Peyer's patch (tissue), 4 donors: ENCODE measurements at regions not wholly inside any gene's neighbourhood (a gene's known extent, or its start where the extent isn't known, plus 50 kb on each side); places are given as distances from the start of the nearest gene placed in this dataset.

Experiments
- DNase-seq, 3 donors: peaks; one replicate each; pipeline ENCODE4 v3.0.0-alpha.2; 2017 to 2019
- H3K27ac ChIP-seq, 4 donors: fragments of 200-600 bp; sonication (generic); one replicate each; pipeline ENCODE4 v1.5.1; 2016 to 2019
- H3K27me3 ChIP-seq, 2 donors: fragments of 200-600 bp; sonication (generic); one replicate each; pipeline ENCODE4 v1.5.1; 2019
- H3K36me3 ChIP-seq, 3 donors: fragments of 200-600 bp; sonication (generic); one replicate each; pipeline ENCODE4 v1.5.1; 2016 to 2019
- H3K4me1 ChIP-seq, 4 donors: fragments of 200-600 bp; sonication (generic); one replicate each; pipeline ENCODE4 v1.5.1; 2016 to 2019
- H3K4me3 ChIP-seq, 4 donors: fragments of 200-600 bp; sonication (generic); 1 replicate in 3 of 4; 2 replicates in 1 of 4; pipeline ENCODE4 v1.5.1; 2016 to 2019; ENCODE audit warnings: mild to moderate bottlenecking in 1 of 4
- H3K9me3 ChIP-seq, 4 donors: fragments of 200-600 bp; sonication (generic); one replicate each; pipeline ENCODE4 v1.5.1; 2016 to 2019; ENCODE audit warnings: mild to moderate bottlenecking in 1 of 4
- CTCF ChIP-seq, 6 experiments: fragments of 450-650 bp in 4 of 6; fragments of 200-600 bp in 2 of 6; sonication (generic) in 1 of 6; IDR thresholded peaks; one replicate each; pipeline ENCODE4 v1.5.1; 2017 to 2019; ENCODE audit warnings: antibody characterized with exemption in 6 of 6, mild to moderate bottlenecking in 3 of 6, moderate library complexity in 1 of 6
- POLR2A ChIP-seq, 2 donors: fragments of 450-650 bp; IDR thresholded peaks; one replicate each; pipeline ENCODE4 v1.5.1; 2017; ENCODE audit warnings: antibody characterized with exemption in 2 of 2, mild to moderate bottlenecking in 2 of 2, moderate library complexity in 2 of 2

GRCh38 chr18:49701190-49701589, 112.1 kb downstream of the ACAA2 start:
- H3K27me3 ChIP-seq = no peaks in the 10 kb centered on the region
- no peak overlapping the region for H3K4me3 ChIP-seq
- TF ChIP-seq CTCF (IDR thresholded peaks at IDR 0.05) (no peak), POLR2A (IDR thresholded peaks at IDR 0.05) (no peak)
- no peaks in the 10 kb centered on the region for H3K9me3 ChIP-seq
- H3K36me3 ChIP-seq = no peaks in the 10 kb centered on the region
- no peak overlapping the region for H3K27ac ChIP-seq
- no peak for DNase-seq
- no peaks in the 10 kb centered on the region for H3K4me1 ChIP-seq

GRCh38 chr18:49699303-49699702, 114.0 kb downstream of the ACAA2 start:
- H3K27ac ChIP-seq = no peak overlapping the region
- no peaks in the 10 kb centered on the region for H3K27me3 ChIP-seq
- H3K4me3 ChIP-seq = no peak overlapping the region
- no peaks in the 10 kb centered on the region for H3K9me3 ChIP-seq
- H3K4me1 ChIP-seq = no peaks in the 10 kb centered on the region
- no peak for DNase-seq
- TF ChIP-seq POLR2A (IDR thresholded peaks at IDR 0.05) = no peak
- no peak for TF ChIP-seq CTCF (IDR thresholded peaks at IDR 0.05)
- H3K36me3 ChIP-seq = no peaks in the 10 kb centered on the region

GRCh38 chr18:49698525-49699025, 114.8 kb downstream of the ACAA2 start:
- H3K27me3 ChIP-seq = no peaks in the 10 kb centered on the region
- no peak overlapping the region for H3K4me3 ChIP-seq
- no peak for TF ChIP-seq POLR2A (IDR thresholded peaks at IDR 0.05)
- TF ChIP-seq CTCF (IDR thresholded peaks at IDR 0.05) = no peak
- H3K9me3 ChIP-seq = no peaks in the 10 kb centered on the region
- no peaks in the 10 kb centered on the region for H3K36me3 ChIP-seq
- no peaks in the 10 kb centered on the region for H3K4me1 ChIP-seq
- DNase-seq = no peak
- no peak overlapping the region for H3K27ac ChIP-seq

GRCh38 chr18:49697757-49698524, 115.4 kb downstream of the ACAA2 start:
- Histone ChIP-seq H3K4me1 (no peaks in the 10 kb centered on the region), H3K27me3 (no peaks in the 10 kb centered on the region), H3K9me3 (no peaks in the 10 kb centered on the region), H3K36me3 (no peaks in the 10 kb centered on the region), H3K4me3 (no peak overlapping the region), H3K27ac (no peak overlapping the region)
- TF ChIP-seq CTCF (IDR thresholded peaks at IDR 0.05) (peak in 3 of 6 experiments; percentile 12 to 33 (median 22)), POLR2A (IDR thresholded peaks at IDR 0.05) (no peak)
- DNase-seq = no peak

GRCh38 chr18:49697049-49697448, 116.3 kb downstream of the ACAA2 start:
- no peaks in the 10 kb centered on the region for H3K27me3 ChIP-seq
- H3K36me3 ChIP-seq = no peaks in the 10 kb centered on the region
- no peaks in the 10 kb centered on the region for H3K9me3 ChIP-seq
- no peaks in the 10 kb centered on the region for H3K4me1 ChIP-seq
- no peak for TF ChIP-seq CTCF (IDR thresholded peaks at IDR 0.05)
- no peak for TF ChIP-seq POLR2A (IDR thresholded peaks at IDR 0.05)
- no peak overlapping the region for H3K27ac ChIP-seq
- no peak overlapping the region for H3K4me3 ChIP-seq
- no peak for DNase-seq
